Endodermal cell (in vitro differentiated cells): ENCODE measurements at regions not wholly inside any gene's neighbourhood (a gene's known extent, or its start where the extent isn't known, plus 50 kb on each side); places are given as distances from the start of the nearest gene placed in this dataset.

Source experiments
- DNase-seq: peaks from one replicate; pipeline ENCODE4 v3.0.0-alpha.2; 2017
- H3K27ac ChIP-seq: 2 replicates; pipeline ENCODE4 v1.5.1; 2013; ENCODE audit warnings: mild to moderate bottlenecking, low read depth, low read length, moderate library complexity
- H3K27me3 ChIP-seq: 2 replicates; pipeline ENCODE4 v1.6.1; 2013; ENCODE audit warnings: mild to moderate bottlenecking, low read length, moderate library complexity; ENCODE audit not compliant: insufficient read depth, control insufficient read depth, poor library complexity, severe bottlenecking
- H3K36me3 ChIP-seq: 2 replicates; pipeline ENCODE4 v1.7.0; 2013; ENCODE audit warnings: mild to moderate bottlenecking, low read length, moderate library complexity; ENCODE audit not compliant: control insufficient read depth, insufficient read depth
- H3K4me1 ChIP-seq: one replicate; pipeline ENCODE4 v1.7.0; 2013; ENCODE audit warnings: low read length; ENCODE audit not compliant: control insufficient read depth, insufficient read depth
- H3K4me3 ChIP-seq: 2 replicates; pipeline ENCODE4 v1.5.1; 2013; ENCODE audit warnings: mild to moderate bottlenecking, low read length, moderate library complexity
- H3K9ac ChIP-seq: 2 replicates; pipeline ENCODE4 v1.6.1; 2013; ENCODE audit warnings: mild to moderate bottlenecking, low read length, moderate library complexity; ENCODE audit not compliant: poor library complexity, severe bottlenecking; ENCODE audit errors: extremely low read depth
- H3K9me3 ChIP-seq: 2 replicates; pipeline ENCODE4 v1.6.1; 2013; ENCODE audit warnings: mild to moderate bottlenecking, low read length, moderate library complexity; ENCODE audit not compliant: control insufficient read depth
- H3K27ac Mint-ChIP-seq: 2 replicates; pipeline ENCODE4 v1.8.0; 2020; ENCODE audit warnings: mixed read lengths
- H3K27me3 Mint-ChIP-seq: 2 replicates; pipeline ENCODE4 v1.8.0; 2021; ENCODE audit warnings: mild to moderate bottlenecking, mixed read lengths; ENCODE audit not compliant: insufficient read depth
- H3K36me3 Mint-ChIP-seq: 2 replicates; pipeline ENCODE4 v1.8.0; 2020; ENCODE audit warnings: low read depth, mixed read lengths
- H3K4me1 Mint-ChIP-seq: 2 replicates; pipeline ENCODE4 v1.8.0; 2020; ENCODE audit warnings: mixed read lengths
- H3K4me3 Mint-ChIP-seq: 2 replicates; pipeline ENCODE4 v1.8.0; 2020; ENCODE audit warnings: mild to moderate bottlenecking, moderate library complexity, mixed read lengths
- H3K9me3 Mint-ChIP-seq: 2 replicates; pipeline ENCODE4 v1.8.0; 2020; ENCODE audit warnings: mild to moderate bottlenecking, mixed read lengths
- CTCF ChIP-seq: fragments of 200-600 bp; sonication (generic); conservative IDR thresholded peaks from 2 replicates; pipeline ENCODE4 v1.5.0; 2021; ENCODE audit warnings: antibody characterized with exemption, mild to moderate bottlenecking
- WGBS, 2 experiments: methylation state at CpG; one replicate each; pipeline versions ENCODE4 v1.1.5 to v1.1.7; 2013; ENCODE audit warnings: missing lambda C conversion rate in 2 of 2, mixed read lengths in 1 of 2; ENCODE audit not compliant: insufficient coverage in 1 of 2, insufficient read length in 1 of 2; 5-methylcytosine and 5-hydroxymethylcytosine counted together

GRCh38 chr2:15038366-15039364 is 406.1 kb downstream of the LRATD1 start:
- Mint-ChIP-seq H3K4me3 (no peak overlapping the region), H3K9me3 (no peaks in the 10 kb centered on the region), H3K27me3 (no peaks in the 10 kb centered on the region), H3K36me3 (no peaks in the 10 kb centered on the region), H3K4me1 (peaks cover 9% of the 10 kb centered on the region), H3K27ac (no peak overlapping the region)
- Histone ChIP-seq H3K27ac (no peak overlapping the region), H3K9ac (no peak overlapping the region), H3K4me1 (no peaks in the 10 kb centered on the region), H3K27me3 (no peaks in the 10 kb centered on the region), H3K4me3 (no peak overlapping the region), H3K36me3 (no peaks in the 10 kb centered on the region), H3K9me3 (no peaks in the 10 kb centered on the region)
- no peak for DNase-seq
- WGBS, 2 experiments, result 78 to 88% methylated on average over 6 to 15 of the region's 15 CpGs
- TF ChIP-seq CTCF, result no peak

GRCh38 chr2:15040429-15041084 is 408.0 kb downstream of the LRATD1 start:
- H3K9me3 Mint-ChIP-seq, result no peaks in the 10 kb centered on the region
- H3K4me3 Mint-ChIP-seq, result no peak overlapping the region
- peaks cover 16% of the 10 kb centered on the region for H3K4me1 Mint-ChIP-seq
- Histone ChIP-seq H3K36me3 (no peaks in the 10 kb centered on the region), H3K9ac (no peak overlapping the region), H3K4me1 (no peaks in the 10 kb centered on the region), H3K27me3 (no peaks in the 10 kb centered on the region), H3K4me3 (no peak overlapping the region), H3K9me3 (no peaks in the 10 kb centered on the region), H3K27ac (no peak overlapping the region)
- no peaks in the 10 kb centered on the region for H3K36me3 Mint-ChIP-seq
- H3K27me3 Mint-ChIP-seq, result no peaks in the 10 kb centered on the region
- 90 to 97% methylated on average over 8 of the region's 8 CpGs for WGBS, 2 experiments
- DNase-seq, result no peak
- TF ChIP-seq CTCF, result no peak
- no peak overlapping the region for H3K27ac Mint-ChIP-seq

GRCh38 chr2:15041429-15041837 is 408.9 kb downstream of the LRATD1 start:
- no peak for DNase-seq
- no peaks in the 10 kb centered on the region for H3K4me1 ChIP-seq
- Mint-ChIP-seq H3K4me3 (no peak overlapping the region), H3K27ac (no peak overlapping the region), H3K27me3 (no peaks in the 10 kb centered on the region), H3K9me3 (no peaks in the 10 kb centered on the region), H3K4me1 (peaks cover 16% of the 10 kb centered on the region), H3K36me3 (no peaks in the 10 kb centered on the region)
- H3K27me3 ChIP-seq, result no peaks in the 10 kb centered on the region
- no peak overlapping the region for H3K9ac ChIP-seq
- H3K9me3 ChIP-seq, result no peaks in the 10 kb centered on the region
- no peaks in the 10 kb centered on the region for H3K36me3 ChIP-seq
- no peak for TF ChIP-seq CTCF
- no peak overlapping the region for H3K4me3 ChIP-seq
- WGBS, 2 experiments, result 88 to 94% methylated on average over 5 of the region's 5 CpGs
- H3K27ac ChIP-seq, result no peak overlapping the region
